Liver (tissue), 7 donors: ENCODE measurements at regions not wholly inside any gene's neighbourhood (a gene's known extent, or its start where the extent isn't known, plus 50 kb on each side); places are given as distances from the start of the nearest gene placed in this dataset.
A peak's percentile ranks its signal among the peaks of the same experiment; 100 is the strongest.

ENCODE experiments used
- DNase-seq: peaks from one replicate; pipeline ENCODE4 v3.0.0-alpha.2; 2017; ENCODE audit warnings: low spot score
- H3K27ac ChIP-seq, 2 donors: one replicate each; pipeline ENCODE4 v1.7.0; 2013; ENCODE audit warnings: inconsistent platforms in 2 of 2, low read length in 2 of 2, control low read depth in 1 of 2, low read depth in 1 of 2, mild to moderate bottlenecking in 1 of 2
- H3K27me3 ChIP-seq, 4 donors: one replicate each; pipeline versions ENCODE4 v1.6.1 to v1.7.0; 2013; ENCODE audit warnings: low read length in 3 of 4, inconsistent platforms in 1 of 4, mild to moderate bottlenecking in 1 of 4, moderate library complexity in 1 of 4; ENCODE audit not compliant: control insufficient read depth in 4 of 4, insufficient read depth in 4 of 4
- H3K36me3 ChIP-seq, 4 donors: one replicate each; pipeline versions ENCODE4 v1.6.1 to v1.7.0; 2013; ENCODE audit warnings: low read length in 3 of 4, mild to moderate bottlenecking in 3 of 4, low read depth in 1 of 4, moderate library complexity in 1 of 4; ENCODE audit not compliant: control insufficient read depth in 4 of 4, insufficient read depth in 3 of 4
- H3K4me1 ChIP-seq, 4 donors: one replicate each; pipeline versions ENCODE4 v1.6.1 to v1.7.0; 2013; ENCODE audit warnings: low read length in 3 of 4, mild to moderate bottlenecking in 3 of 4, moderate library complexity in 1 of 4; ENCODE audit not compliant: control insufficient read depth in 4 of 4, insufficient read depth in 4 of 4
- H3K4me3 ChIP-seq, 3 donors: one replicate each; pipeline versions ENCODE4 v1.6.1 to v1.7.0; 2013; ENCODE audit warnings: low read length in 3 of 3, control low read depth in 1 of 3, low read depth in 1 of 3, mild to moderate bottlenecking in 1 of 3
- H3K9ac ChIP-seq, 2 donors: one replicate each; pipeline ENCODE4 v1.7.0; 2013; ENCODE audit warnings: low read length in 2 of 2, mild to moderate bottlenecking in 2 of 2, moderate library complexity in 2 of 2, control low read depth in 1 of 2, low read depth in 1 of 2
- H3K9me3 ChIP-seq, 4 donors: one replicate each; pipeline versions ENCODE4 v1.6.1 to v1.7.0; 2013; ENCODE audit warnings: low read length in 3 of 4; ENCODE audit not compliant: control insufficient read depth in 4 of 4
- EGR1 ChIP-seq, 2 donors: IDR thresholded peaks; 2 replicates each; pipeline ENCODE4 v1.6.1; 2016 to 2018; ENCODE audit warnings: antibody characterized with exemption in 2 of 2, low read depth in 2 of 2
- FOXA1 ChIP-seq: IDR thresholded peaks from 2 replicates; pipeline ENCODE4 v1.6.1; 2016; ENCODE audit warnings: antibody characterized with exemption
- FOXA2 ChIP-seq: IDR thresholded peaks from 2 replicates; pipeline ENCODE4 v1.6.1; 2016; ENCODE audit warnings: antibody characterized with exemption
- GABPA ChIP-seq, 2 donors: IDR thresholded peaks in 1 of 2; conservative IDR thresholded peaks in 1 of 2; 2 replicates each; pipeline ENCODE4 v1.6.1; 2016; ENCODE audit warnings: antibody characterized with exemption in 2 of 2, mild to moderate bottlenecking in 1 of 2, moderate library complexity in 1 of 2
- HNF4A ChIP-seq, 2 donors: conservative IDR thresholded peaks; 2 replicates each; pipeline ENCODE4 v1.6.1; 2016; ENCODE audit warnings: antibody characterized with exemption in 2 of 2, mild to moderate bottlenecking in 2 of 2
- RAD21 ChIP-seq, 2 donors: IDR thresholded peaks; 2 replicates each; pipeline ENCODE4 v1.6.1; 2016; ENCODE audit warnings: antibody characterized with exemption in 2 of 2, mild to moderate bottlenecking in 2 of 2
- TAF1 ChIP-seq: conservative IDR thresholded peaks from 2 replicates; pipeline ENCODE4 v1.6.1; 2016; ENCODE audit warnings: antibody characterized with exemption, mild to moderate bottlenecking
- whole genome bisulfite sequencing: extraction: QIAGEN DNeasy Blood & Tissue Kit; methylation state at CpG from one replicate; pipeline ENCODE4 v1.1.7; 2013; 5-methylcytosine and 5-hydroxymethylcytosine counted together
- TF ChIP-seq, protein P1 (sequence below): IDR thresholded peaks from 2 replicates; pipeline ENCODE4 v1.6.1; 2016; ENCODE audit warnings: antibody characterized with exemption
- TF ChIP-seq, protein P2 (sequence below): IDR thresholded peaks from 2 replicates; pipeline ENCODE4 v1.6.1; 2016; ENCODE audit warnings: antibody characterized with exemption
- TF ChIP-seq, protein P3 (sequence below): IDR thresholded peaks from 2 replicates; pipeline ENCODE4 v1.6.1; 2016; ENCODE audit warnings: antibody characterized with exemption, mild to moderate bottlenecking
- TF ChIP-seq, protein P4 (sequence below): IDR thresholded peaks from 2 replicates; pipeline ENCODE4 v1.6.1; 2016; ENCODE audit warnings: antibody characterized with exemption
- donor health status: healthy.
- donor health status: healthy.
- donor health status: healthy.
- donor health status: healthy.

DNA sequence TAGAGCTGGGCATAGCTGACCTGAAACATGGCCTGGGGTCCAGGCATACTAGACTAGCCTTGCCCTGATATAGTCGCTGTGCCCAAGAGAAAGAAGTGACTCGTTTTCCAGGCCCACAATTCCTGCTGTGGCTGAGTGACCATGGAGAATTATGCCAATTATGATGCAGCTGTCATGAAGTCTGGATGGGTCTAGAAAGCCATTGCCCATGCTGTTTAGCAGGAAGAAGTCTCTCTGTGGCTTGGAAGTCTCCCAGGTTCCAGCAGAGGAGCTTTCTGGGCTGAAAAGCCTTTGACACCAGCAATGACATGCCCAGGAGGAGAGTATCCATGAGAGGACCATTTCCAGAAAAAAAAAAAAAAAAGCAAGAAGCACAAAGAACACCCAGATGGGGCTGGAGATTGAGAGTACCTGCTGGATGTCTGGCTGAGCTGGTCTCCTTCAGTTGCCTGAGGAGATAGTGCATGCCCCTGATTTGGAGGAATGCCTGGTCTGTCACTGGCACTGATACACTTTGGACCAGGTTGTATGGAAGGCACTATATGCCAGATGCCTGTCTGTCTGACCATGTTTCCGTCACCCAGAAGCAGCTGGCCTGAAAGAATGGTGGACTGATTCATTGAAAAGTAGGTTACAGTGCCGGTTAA, 128.0 kb upstream of the EPB41L4A start (continued):
- TF ChIP-seq, protein P1, sequence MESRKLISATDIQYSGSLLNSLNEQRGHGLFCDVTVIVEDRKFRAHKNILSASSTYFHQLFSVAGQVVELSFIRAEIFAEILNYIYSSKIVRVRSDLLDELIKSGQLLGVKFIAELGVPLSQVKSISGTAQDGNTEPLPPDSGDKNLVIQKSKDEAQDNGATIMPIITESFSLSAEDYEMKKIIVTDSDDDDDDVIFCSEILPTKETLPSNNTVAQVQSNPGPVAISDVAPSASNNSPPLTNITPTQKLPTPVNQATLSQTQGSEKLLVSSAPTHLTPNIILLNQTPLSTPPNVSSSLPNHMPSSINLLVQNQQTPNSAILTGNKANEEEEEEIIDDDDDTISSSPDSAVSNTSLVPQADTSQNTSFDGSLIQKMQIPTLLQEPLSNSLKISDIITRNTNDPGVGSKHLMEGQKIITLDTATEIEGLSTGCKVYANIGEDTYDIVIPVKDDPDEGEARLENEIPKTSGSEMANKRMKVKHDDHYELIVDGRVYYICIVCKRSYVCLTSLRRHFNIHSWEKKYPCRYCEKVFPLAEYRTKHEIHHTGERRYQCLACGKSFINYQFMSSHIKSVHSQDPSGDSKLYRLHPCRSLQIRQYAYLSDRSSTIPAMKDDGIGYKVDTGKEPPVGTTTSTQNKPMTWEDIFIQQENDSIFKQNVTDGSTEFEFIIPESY, result no peak
- no peak for TF ChIP-seq RAD21 (IDR thresholded peaks at IDR 0.05)

DNA sequence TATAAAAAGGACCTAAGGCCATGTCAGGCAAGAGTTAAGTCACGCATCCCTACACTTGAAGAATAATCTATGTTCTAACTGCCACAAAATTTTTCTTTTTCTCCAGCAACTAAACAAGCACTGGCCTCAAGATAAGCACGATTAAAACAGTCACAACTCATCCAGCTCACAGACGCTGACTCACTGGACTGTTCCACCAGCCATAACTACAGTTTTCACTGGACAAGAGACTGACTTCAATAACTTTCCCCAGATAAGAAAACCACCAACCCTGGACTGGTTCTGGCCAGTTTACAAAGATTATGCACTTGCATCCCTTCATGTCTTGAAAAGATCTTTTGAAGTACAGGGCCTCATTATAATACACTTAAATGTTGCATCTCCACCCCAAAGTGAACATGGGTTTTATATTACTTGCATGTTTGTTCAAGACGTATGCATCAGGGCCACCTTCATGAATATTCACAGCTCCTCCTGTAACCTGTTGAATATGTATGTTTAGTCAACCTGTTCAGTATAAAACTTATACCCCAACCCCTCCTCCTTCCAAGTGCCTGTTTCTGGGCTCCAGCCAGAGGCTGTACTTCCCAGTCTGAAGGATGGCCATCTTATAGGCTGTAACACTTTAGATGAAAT, 129.3 kb upstream of the EPB41L4A start:
- H3K27ac ChIP-seq, result no peak overlapping the region
- no peak overlapping the region for H3K9ac ChIP-seq
- DNase-seq, result peak; percentile 66

DNA sequence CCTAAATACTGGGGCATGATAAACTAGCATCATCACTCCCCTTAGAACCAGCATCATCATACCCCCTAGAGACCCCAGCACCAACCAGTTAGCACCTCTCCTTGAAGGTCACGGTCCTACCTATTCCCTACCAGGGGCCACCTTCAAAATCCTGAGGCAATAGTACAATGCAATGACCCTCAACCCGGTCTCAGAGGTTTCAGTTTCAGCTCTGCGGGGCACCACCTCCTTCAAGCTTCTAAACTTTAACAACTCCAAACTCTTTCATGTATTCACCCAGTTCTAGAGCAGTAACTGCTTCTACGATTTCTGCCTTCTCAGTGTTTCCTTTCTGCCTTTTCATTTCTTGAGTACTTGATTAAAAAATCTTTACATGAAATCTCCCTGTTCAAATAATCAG, 130.1 kb upstream of the EPB41L4A start:
- H3K4me3 ChIP-seq, result no peak overlapping the region
- H3K27me3 ChIP-seq, result no peaks in the 10 kb centered on the region
- H3K4me1 ChIP-seq, result no peaks in the 10 kb centered on the region
- H3K36me3 ChIP-seq, result no peaks in the 10 kb centered on the region
- no peak overlapping the region for H3K27ac ChIP-seq
- TF ChIP-seq EGR1 (IDR thresholded peaks at IDR 0.05; ENCODE audit: low read depth in 2 of 2) (no peak), FOXA1 (no peak), GABPA (IDR thresholded peaks at IDR 0.05 in 1 of 2, conservative IDR thresholded peaks at IDR 0.05 in 1 of 2) (no peak), RAD21 (IDR thresholded peaks at IDR 0.05) (no peak)
- H3K9me3 ChIP-seq, result no peaks in the 10 kb centered on the region
- no peak overlapping the region for H3K9ac ChIP-seq
- DNase-seq, result no peak
- WGBS, result 63% methylated on average over 4 of the region's 4 CpGs

More for the DNA sequence above, 129.3 kb upstream of the EPB41L4A start:
- Histone ChIP-seq H3K36me3 (no peaks in the 10 kb centered on the region), H3K4me3 (no peak overlapping the region), H3K4me1 (no peaks in the 10 kb centered on the region), H3K9me3 (no peaks in the 10 kb centered on the region), H3K27me3 (no peaks in the 10 kb centered on the region)
- 55% methylated on average over 4 of the region's 4 CpGs for WGBS
- no peak for TF ChIP-seq TAF1
- TF ChIP-seq, protein P2, sequence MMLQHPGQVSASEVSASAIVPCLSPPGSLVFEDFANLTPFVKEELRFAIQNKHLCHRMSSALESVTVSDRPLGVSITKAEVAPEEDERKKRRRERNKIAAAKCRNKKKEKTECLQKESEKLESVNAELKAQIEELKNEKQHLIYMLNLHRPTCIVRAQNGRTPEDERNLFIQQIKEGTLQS, result no peak
- TF ChIP-seq GABPA (IDR thresholded peaks at IDR 0.05 in 1 of 2, conservative IDR thresholded peaks at IDR 0.05 in 1 of 2), result no peak
- TF ChIP-seq, protein P3, sequence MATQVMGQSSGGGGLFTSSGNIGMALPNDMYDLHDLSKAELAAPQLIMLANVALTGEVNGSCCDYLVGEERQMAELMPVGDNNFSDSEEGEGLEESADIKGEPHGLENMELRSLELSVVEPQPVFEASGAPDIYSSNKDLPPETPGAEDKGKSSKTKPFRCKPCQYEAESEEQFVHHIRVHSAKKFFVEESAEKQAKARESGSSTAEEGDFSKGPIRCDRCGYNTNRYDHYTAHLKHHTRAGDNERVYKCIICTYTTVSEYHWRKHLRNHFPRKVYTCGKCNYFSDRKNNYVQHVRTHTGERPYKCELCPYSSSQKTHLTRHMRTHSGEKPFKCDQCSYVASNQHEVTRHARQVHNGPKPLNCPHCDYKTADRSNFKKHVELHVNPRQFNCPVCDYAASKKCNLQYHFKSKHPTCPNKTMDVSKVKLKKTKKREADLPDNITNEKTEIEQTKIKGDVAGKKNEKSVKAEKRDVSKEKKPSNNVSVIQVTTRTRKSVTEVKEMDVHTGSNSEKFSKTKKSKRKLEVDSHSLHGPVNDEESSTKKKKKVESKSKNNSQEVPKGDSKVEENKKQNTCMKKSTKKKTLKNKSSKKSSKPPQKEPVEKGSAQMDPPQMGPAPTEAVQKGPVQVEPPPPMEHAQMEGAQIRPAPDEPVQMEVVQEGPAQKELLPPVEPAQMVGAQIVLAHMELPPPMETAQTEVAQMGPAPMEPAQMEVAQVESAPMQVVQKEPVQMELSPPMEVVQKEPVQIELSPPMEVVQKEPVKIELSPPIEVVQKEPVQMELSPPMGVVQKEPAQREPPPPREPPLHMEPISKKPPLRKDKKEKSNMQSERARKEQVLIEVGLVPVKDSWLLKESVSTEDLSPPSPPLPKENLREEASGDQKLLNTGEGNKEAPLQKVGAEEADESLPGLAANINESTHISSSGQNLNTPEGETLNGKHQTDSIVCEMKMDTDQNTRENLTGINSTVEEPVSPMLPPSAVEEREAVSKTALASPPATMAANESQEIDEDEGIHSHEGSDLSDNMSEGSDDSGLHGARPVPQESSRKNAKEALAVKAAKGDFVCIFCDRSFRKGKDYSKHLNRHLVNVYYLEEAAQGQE, result no peak
- TF ChIP-seq FOXA2, result no peak
- no peak for TF ChIP-seq HNF4A (conservative IDR thresholded peaks at IDR 0.05)
- TF ChIP-seq, protein P4, sequence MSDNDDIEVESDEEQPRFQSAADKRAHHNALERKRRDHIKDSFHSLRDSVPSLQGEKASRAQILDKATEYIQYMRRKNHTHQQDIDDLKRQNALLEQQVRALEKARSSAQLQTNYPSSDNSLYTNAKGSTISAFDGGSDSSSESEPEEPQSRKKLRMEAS, result no peak
